ENCODE measurements at regions not wholly inside any gene's neighbourhood (a gene's known extent, or its start where the extent isn't known, plus 50 kb on each side); places are given as distances from the start of the nearest gene placed in this dataset.

GRCh38 chr6:159343709-159344108, 174.5 kb downstream of the FNDC1 start:
- Histone ChIP-seq H3K36me3 (ENCODE audit: control insufficient read depth, insufficient read depth, low read length) (no peaks in the 10 kb centered on the region), H3K4me3 (replicated peaks; ENCODE audit: low read depth, low read length) (no peak overlapping the region), H3K27me3 (replicated peaks; ENCODE audit: control insufficient read depth, insufficient read depth, low read length) (no peaks in the 10 kb centered on the region)
- DNase-seq (ENCODE audit: extremely low read depth, insufficient read length): no peak
- TF ChIP-seq, protein P1, sequence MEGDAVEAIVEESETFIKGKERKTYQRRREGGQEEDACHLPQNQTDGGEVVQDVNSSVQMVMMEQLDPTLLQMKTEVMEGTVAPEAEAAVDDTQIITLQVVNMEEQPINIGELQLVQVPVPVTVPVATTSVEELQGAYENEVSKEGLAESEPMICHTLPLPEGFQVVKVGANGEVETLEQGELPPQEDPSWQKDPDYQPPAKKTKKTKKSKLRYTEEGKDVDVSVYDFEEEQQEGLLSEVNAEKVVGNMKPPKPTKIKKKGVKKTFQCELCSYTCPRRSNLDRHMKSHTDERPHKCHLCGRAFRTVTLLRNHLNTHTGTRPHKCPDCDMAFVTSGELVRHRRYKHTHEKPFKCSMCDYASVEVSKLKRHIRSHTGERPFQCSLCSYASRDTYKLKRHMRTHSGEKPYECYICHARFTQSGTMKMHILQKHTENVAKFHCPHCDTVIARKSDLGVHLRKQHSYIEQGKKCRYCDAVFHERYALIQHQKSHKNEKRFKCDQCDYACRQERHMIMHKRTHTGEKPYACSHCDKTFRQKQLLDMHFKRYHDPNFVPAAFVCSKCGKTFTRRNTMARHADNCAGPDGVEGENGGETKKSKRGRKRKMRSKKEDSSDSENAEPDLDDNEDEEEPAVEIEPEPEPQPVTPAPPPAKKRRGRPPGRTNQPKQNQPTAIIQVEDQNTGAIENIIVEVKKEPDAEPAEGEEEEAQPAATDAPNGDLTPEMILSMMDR (IDR thresholded peaks at IDR 0.05; ENCODE audit: insufficient read depth, low read length, poor library complexity, severe bottlenecking): no peak

DNA sequence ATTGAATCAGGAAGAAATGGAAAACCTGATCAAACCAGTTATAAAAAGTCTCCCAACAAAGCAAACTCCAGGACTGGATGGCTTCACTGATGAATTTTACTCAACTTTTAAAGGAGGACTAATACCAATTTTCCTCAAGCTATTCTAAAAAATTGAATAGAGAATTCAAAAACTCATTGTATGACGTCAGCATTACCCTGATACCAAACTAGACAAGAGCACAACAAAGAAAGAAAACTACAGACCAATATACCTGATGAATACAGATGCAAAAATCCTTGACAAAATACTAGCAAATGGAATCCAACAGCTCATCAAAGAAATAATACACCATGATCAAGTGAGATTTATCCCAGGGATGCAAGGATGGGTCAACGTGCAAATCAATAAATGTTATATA, 172.9 kb downstream of the FNDC1 start:
- Histone ChIP-seq H3K36me3 (ENCODE audit: control insufficient read depth, insufficient read depth, low read length) (no peaks in the 10 kb centered on the region), H3K27me3 (replicated peaks; ENCODE audit: control insufficient read depth, insufficient read depth, low read length) (no peaks in the 10 kb centered on the region), H3K4me3 (replicated peaks; ENCODE audit: low read depth, low read length) (no peak overlapping the region)
- no peak for DNase-seq (ENCODE audit: extremely low read depth, insufficient read length)
- TF ChIP-seq, protein P1 (IDR thresholded peaks at IDR 0.05; ENCODE audit: insufficient read depth, low read length, poor library complexity, severe bottlenecking): no peak

- Histone ChIP-seq H3K27me3 (replicated peaks; ENCODE audit: control insufficient read depth, insufficient read depth, low read length) (no peaks in the 10 kb centered on the region), H3K36me3 (ENCODE audit: control insufficient read depth, insufficient read depth, low read length) (no peaks in the 10 kb centered on the region), H3K4me3 (replicated peaks; ENCODE audit: low read depth, low read length) (no peak overlapping the region)
- DNase-seq (ENCODE audit: extremely low read depth, insufficient read length): no peak
- TF ChIP-seq, protein P1 (IDR thresholded peaks at IDR 0.05; ENCODE audit: insufficient read depth, low read length, poor library complexity, severe bottlenecking): no peak
Measured at GRCh38 chr6:159334068-159334467, 164.9 kb downstream of the FNDC1 start.

DNA sequence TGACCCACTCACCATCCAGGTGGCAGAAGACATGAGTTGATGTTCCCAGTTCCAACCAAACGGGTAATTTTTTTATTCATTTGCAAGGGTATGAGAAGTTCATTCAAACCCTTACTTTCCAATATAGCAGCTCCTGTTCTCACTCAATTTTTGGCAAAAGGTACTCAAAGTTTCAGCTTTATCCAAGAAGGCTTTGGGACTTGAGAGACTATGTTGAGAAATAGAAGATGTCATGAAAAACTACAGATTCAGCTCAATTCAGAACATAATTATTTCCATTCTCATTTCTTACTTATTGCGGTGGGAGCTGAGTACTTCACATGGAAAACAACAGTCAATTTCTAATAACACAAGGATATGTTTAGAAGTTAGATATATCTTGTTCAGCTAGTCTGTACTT, 162.3 kb downstream of the FNDC1 start:
- Histone ChIP-seq H3K4me3 (replicated peaks; ENCODE audit: low read depth, low read length) (no peak overlapping the region), H3K36me3 (ENCODE audit: control insufficient read depth, insufficient read depth, low read length) (no peaks in the 10 kb centered on the region), H3K27me3 (replicated peaks; ENCODE audit: control insufficient read depth, insufficient read depth, low read length) (no peaks in the 10 kb centered on the region)
- TF ChIP-seq, protein P1 (IDR thresholded peaks at IDR 0.05; ENCODE audit: insufficient read depth, low read length, poor library complexity, severe bottlenecking): no peak
- no peak for DNase-seq (ENCODE audit: extremely low read depth, insufficient read length)

DNA sequence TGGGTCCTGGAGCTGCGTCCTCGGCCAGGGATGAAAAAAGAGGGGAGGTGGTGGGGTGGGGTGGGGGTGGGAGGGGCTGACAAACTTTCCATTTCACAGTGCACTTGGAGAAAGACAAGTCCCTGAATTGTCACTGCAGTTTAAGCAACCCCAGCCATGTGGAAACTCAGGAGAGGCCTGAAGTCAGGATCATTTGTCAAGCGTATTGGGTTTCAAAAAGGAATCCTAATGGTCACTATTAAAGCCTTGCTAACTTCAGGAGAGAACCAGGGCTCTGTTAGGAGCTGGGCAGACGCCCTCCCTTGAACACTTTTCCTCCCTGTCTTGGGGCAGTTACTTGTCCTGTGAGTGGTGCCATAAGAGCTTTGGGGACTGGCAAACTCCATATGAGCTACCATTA, 159.9 kb downstream of the FNDC1 start:
- H3K27me3 ChIP-seq (replicated peaks; ENCODE audit: control insufficient read depth, insufficient read depth, low read length): no peaks in the 10 kb centered on the region
- TF ChIP-seq, protein P1 (IDR thresholded peaks at IDR 0.05; ENCODE audit: insufficient read depth, low read length, poor library complexity, severe bottlenecking): no peak
- no peaks in the 10 kb centered on the region for H3K36me3 ChIP-seq (ENCODE audit: control insufficient read depth, insufficient read depth, low read length)
- H3K4me3 ChIP-seq (replicated peaks; ENCODE audit: low read depth, low read length): no peak overlapping the region
- DNase-seq (ENCODE audit: extremely low read depth, insufficient read length): no peak

DNA sequence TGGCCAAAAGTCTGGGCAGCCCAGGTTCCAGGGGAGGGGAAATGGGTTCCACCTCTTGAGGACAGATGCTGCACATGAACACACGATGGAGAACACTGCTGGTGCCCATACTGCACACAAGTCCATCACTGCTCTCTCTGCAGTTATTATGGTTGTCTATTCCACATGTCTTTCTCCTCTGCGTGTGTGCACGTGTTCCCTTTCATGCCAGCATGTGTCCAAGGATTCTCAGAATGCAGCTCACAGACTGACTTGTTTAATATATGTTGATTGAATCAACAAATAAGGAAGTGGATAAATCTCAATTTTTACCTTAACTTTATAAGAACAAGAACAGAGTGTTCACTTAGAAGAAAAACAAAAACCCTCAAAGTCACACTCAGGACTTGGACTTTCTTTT, 158.9 kb downstream of the FNDC1 start:
- TF ChIP-seq, protein P1 (IDR thresholded peaks at IDR 0.05; ENCODE audit: insufficient read depth, low read length, poor library complexity, severe bottlenecking): no peak
- no peak for DNase-seq (ENCODE audit: extremely low read depth, insufficient read length)
- no peaks in the 10 kb centered on the region for H3K27me3 ChIP-seq (replicated peaks; ENCODE audit: control insufficient read depth, insufficient read depth, low read length)
- no peaks in the 10 kb centered on the region for H3K36me3 ChIP-seq (ENCODE audit: control insufficient read depth, insufficient read depth, low read length)
- H3K4me3 ChIP-seq (replicated peaks; ENCODE audit: low read depth, low read length): no peak overlapping the region
